GM12891 (cell line): ENCODE measurements at regions not wholly inside any gene's neighbourhood (a gene's known extent, or its start where the extent isn't known, plus 50 kb on each side); places are given as distances from the start of the nearest gene placed in this dataset.
"Not testable (repeated sequence)": the region's sequence is repeated elsewhere in the genome, so short reads cannot be mapped to it uniquely, and the experiment has no call there.

Source experiments
- POLR2A ChIP-seq: IDR thresholded peaks from 2 replicates; pipeline ENCODE4 v1.6.1; 2011; ENCODE audit warnings: low read depth, low read length, control low read depth
- POLR2AphosphoS5 ChIP-seq: IDR thresholded peaks from 2 replicates; pipeline ENCODE4 v1.6.1; 2011; ENCODE audit warnings: low read depth, low read length, control low read depth
- SPI1 ChIP-seq: IDR thresholded peaks from 2 replicates; pipeline ENCODE4 v1.6.1; 2011; ENCODE audit warnings: low read depth, low read length, control low read depth
- TAF1 ChIP-seq: IDR thresholded peaks from 2 replicates; pipeline ENCODE4 v1.6.1; 2011; ENCODE audit warnings: low read depth, low read length, control low read depth

GRCh38 chr9:87049929-87050608 is 102.8 kb upstream of the GAS1 start:
- not testable (repeated sequence) for TF ChIP-seq POLR2AphosphoS5, POLR2A, SPI1, TAF1
